Keratinocyte (primary cell): ENCODE measurements at regions not wholly inside any gene's neighbourhood (a gene's known extent, or its start where the extent isn't known, plus 50 kb on each side); places are given as distances from the start of the nearest gene placed in this dataset.

Source experiments
- DNase-seq: peaks from one replicate; pipeline ENCODE4 v3.0.0-alpha.2; 2011; ENCODE audit warnings: low read depth, missing footprints, low spot score
- FAIRE-seq: peaks from 2 replicates; lab custom pipeline; 2011; peaks lifted over from hg19 to GRCh38; lab: Jason Lieb, UNC
- H2AFZ ChIP-seq: 2 replicates; pipeline ENCODE4 v1.6.0; 2012; ENCODE audit warnings: low read length, control low read depth, inconsistent platforms; ENCODE audit not compliant: control insufficient read depth
- H3K27ac ChIP-seq: 2 replicates; pipeline ENCODE4 v1.5.1; 2011; ENCODE audit warnings: low read length; ENCODE audit not compliant: control insufficient read depth, insufficient read depth
- H3K27me3 ChIP-seq: 3 replicates; pipeline ENCODE4 v1.6.0; 2011; ENCODE audit warnings: low read length; ENCODE audit not compliant: control insufficient read depth, insufficient read depth; ENCODE audit errors: extremely low read depth
- H3K36me3 ChIP-seq, 2 experiments: 2 replicates in 1 of 2; 3 replicates in 1 of 2; pipeline ENCODE4 v1.5.1; 2011; ENCODE audit warnings: low read length in 2 of 2, mild to moderate bottlenecking in 1 of 2; ENCODE audit not compliant: control insufficient read depth in 2 of 2, insufficient read depth in 2 of 2; ENCODE audit errors: extremely low read depth in 1 of 2
- H3K4me1 ChIP-seq: 3 replicates; pipeline ENCODE4 v1.5.1; 2011; ENCODE audit warnings: low read length; ENCODE audit not compliant: control insufficient read depth, insufficient read depth; ENCODE audit errors: extremely low read depth
- H3K4me2 ChIP-seq: 3 replicates; pipeline ENCODE4 v1.6.0; 2011; ENCODE audit warnings: low read depth, low read length; ENCODE audit not compliant: control insufficient read depth, insufficient read depth; ENCODE audit errors: extremely low read depth
- H3K4me3 ChIP-seq, 3 experiments: fragments of 200-600 bp in 1 of 3; sonication (generic) in 1 of 3; 2 replicates in 2 of 3; 3 replicates in 1 of 3; pipeline ENCODE4 v1.5.1; 2011 to 2016; ENCODE audit warnings: low read length in 3 of 3, mild to moderate bottlenecking in 3 of 3, control low read depth in 2 of 3, inconsistent platforms in 1 of 3, low read depth in 1 of 3, mixed read lengths in 1 of 3, mixed run types in 1 of 3, moderate library complexity in 1 of 3; ENCODE audit not compliant: control insufficient read depth in 2 of 3, insufficient read depth in 2 of 3; ENCODE audit errors: extremely low read depth in 1 of 3
- H3K79me2 ChIP-seq: 2 replicates; pipeline ENCODE4 v1.6.0; 2012; ENCODE audit warnings: low read length; ENCODE audit not compliant: control insufficient read depth, insufficient read depth
- H3K9ac ChIP-seq: 3 replicates; pipeline ENCODE4 v1.6.0; 2011; ENCODE audit warnings: low read length; ENCODE audit not compliant: control insufficient read depth, insufficient read depth; ENCODE audit errors: extremely low read depth
- H3K9me1 ChIP-seq: 3 replicates; pipeline ENCODE4 v1.6.0; 2011; ENCODE audit warnings: low read length; ENCODE audit not compliant: control insufficient read depth, insufficient read depth; ENCODE audit errors: extremely low read depth
- H3K9me3 ChIP-seq: 2 replicates; pipeline ENCODE4 v1.5.1; 2012; ENCODE audit warnings: low read depth, low read length; ENCODE audit not compliant: control insufficient read depth
- H4K20me1 ChIP-seq: 3 replicates; pipeline ENCODE4 v1.6.0; 2011; ENCODE audit warnings: low read length; ENCODE audit not compliant: control insufficient read depth, insufficient read depth; ENCODE audit errors: extremely low read depth
- CTCF ChIP-seq, 3 experiments: IDR thresholded peaks in 1 of 3; conservative IDR thresholded peaks in 1 of 3; optimal IDR thresholded peaks in 1 of 3; 2 replicates in 2 of 3; 3 replicates in 1 of 3; pipeline versions ENCODE3 to v1.5.1; 2011; ENCODE audit warnings: low read length in 3 of 3, mild to moderate bottlenecking in 3 of 3, moderate library complexity in 2 of 3, control low read depth in 1 of 3, inconsistent platforms in 1 of 3; ENCODE audit not compliant: insufficient read depth in 2 of 3; ENCODE audit errors: extremely low read depth in 1 of 3
- EZH2 ChIP-seq: IDR thresholded peaks from one replicate; pipeline ENCODE4 v1.6.1; 2012; ENCODE audit warnings: inconsistent platforms, mild to moderate bottlenecking, low read length, moderate library complexity
- dilution Hi-C: fragments of 300-500 bp; cut with MboI; formaldehyde crosslinking; loops from one replicate; pipeline ENCODE4 v1.7.0; 2020; ENCODE audit warnings: low sequenced_read_pairs; ENCODE audit not compliant: extremely low pct_ligation_motif_present

- Histone ChIP-seq H3K9ac (no peak overlapping the region), H2AFZ (no peak overlapping the region), H3K9me1 (no peaks in the 10 kb centered on the region), H4K20me1 (no peaks in the 10 kb centered on the region), H3K27ac (no peak overlapping the region), H3K27me3 (no peaks in the 10 kb centered on the region), H3K9me3 (no peaks in the 10 kb centered on the region), H3K4me2 (no peak overlapping the region), H3K36me3 (no peaks in the 10 kb centered on the region), H3K4me1 (no peaks in the 10 kb centered on the region), H3K4me3 (no peak overlapping the region), H3K79me2 (no peaks in the 10 kb centered on the region)
- dilution Hi-C loops: no loop called here
- DNase-seq (no peak), FAIRE-seq (peak; percentile 32)
- no peak for TF ChIP-seq CTCF (optimal IDR thresholded peaks at IDR 0.05 in 1 of 3, IDR thresholded peaks at IDR 0.05 in 1 of 3, conservative IDR thresholded peaks at IDR 0.05 in 1 of 3; ENCODE audit: extremely low read depth in 1 of 3, insufficient read depth in 2 of 3, low read length in 3 of 3)
- TF ChIP-seq EZH2: no peak
Measured at GRCh38 chr13:85565652-85566051, 233.6 kb downstream of the SLITRK6 start.

- no peak for FAIRE-seq
- DNase-seq: no peak
- H3K27me3 ChIP-seq: no peaks in the 10 kb centered on the region
- H3K36me3 ChIP-seq: no peaks in the 10 kb centered on the region
- H3K9me1 ChIP-seq: no peaks in the 10 kb centered on the region
- no peak overlapping the region for H3K9ac ChIP-seq
- H3K79me2 ChIP-seq: no peaks in the 10 kb centered on the region
- dilution Hi-C loops: no loop called here
- H3K27ac ChIP-seq: no peak overlapping the region
- H3K4me1 ChIP-seq: no peaks in the 10 kb centered on the region
- H3K4me3 ChIP-seq: no peak overlapping the region
- TF ChIP-seq CTCF (optimal IDR thresholded peaks at IDR 0.05 in 1 of 3, IDR thresholded peaks at IDR 0.05 in 1 of 3, conservative IDR thresholded peaks at IDR 0.05 in 1 of 3; ENCODE audit: extremely low read depth in 1 of 3, insufficient read depth in 2 of 3, low read length in 3 of 3) (no peak), EZH2 (no peak)
- H4K20me1 ChIP-seq: no peaks in the 10 kb centered on the region
- H3K9me3 ChIP-seq: no peaks in the 10 kb centered on the region
- H2AFZ ChIP-seq: no peak overlapping the region
- H3K4me2 ChIP-seq: no peak overlapping the region
Measured at GRCh38 chr13:85564598-85564997, 234.6 kb downstream of the SLITRK6 start.
